ENCODE measurements at regions not wholly inside any gene's neighbourhood (a gene's known extent, or its start where the extent isn't known, plus 50 kb on each side); places are given as distances from the start of the nearest gene placed in this dataset.

- TF ChIP-seq CTCF (conservative IDR thresholded peaks at IDR 0.05; ENCODE audit: control insufficient read depth, insufficient read depth, low read depth, low read length), result no peak
- H3K4me3 ChIP-seq (ENCODE audit: control insufficient read depth, low read depth, low read length), result no peak overlapping the region
- DNase-seq (ENCODE audit: low read depth), result no peak
Measured at GRCh38 chr3:117080872-117081271, 371.3 kb downstream of the TUSC7 start.

- no peak overlapping the region for H3K4me3 ChIP-seq (ENCODE audit: control insufficient read depth, low read depth, low read length)
- no peak for DNase-seq (ENCODE audit: low read depth)
- no peak for TF ChIP-seq CTCF (conservative IDR thresholded peaks at IDR 0.05; ENCODE audit: control insufficient read depth, insufficient read depth, low read depth, low read length)
Measured at GRCh38 chr3:117084277-117084676, 374.7 kb downstream of the TUSC7 start.

GRCh38 chr3:117084739-117085270 lies 375.2 kb downstream of the TUSC7 start:
- H3K4me3 ChIP-seq (ENCODE audit: control insufficient read depth, low read depth, low read length), result no peak overlapping the region
- DNase-seq (ENCODE audit: low read depth), result peak; percentile 12
- no peak for TF ChIP-seq CTCF (conservative IDR thresholded peaks at IDR 0.05; ENCODE audit: control insufficient read depth, insufficient read depth, low read depth, low read length)

- H3K4me3 ChIP-seq (ENCODE audit: control insufficient read depth, low read depth, low read length), result no peak overlapping the region
- no peak for DNase-seq (ENCODE audit: low read depth)
- TF ChIP-seq CTCF (conservative IDR thresholded peaks at IDR 0.05; ENCODE audit: control insufficient read depth, insufficient read depth, low read depth, low read length), result no peak
Measured at GRCh38 chr3:117091676-117092075, 382.1 kb downstream of the TUSC7 start.

GRCh38 chr3:117096549-117096948 lies 387.0 kb downstream of the TUSC7 start:
- no peak overlapping the region for H3K4me3 ChIP-seq (ENCODE audit: control insufficient read depth, low read depth, low read length)
- no peak for TF ChIP-seq CTCF (conservative IDR thresholded peaks at IDR 0.05; ENCODE audit: control insufficient read depth, insufficient read depth, low read depth, low read length)
- no peak for DNase-seq (ENCODE audit: low read depth)

GRCh38 chr3:117097351-117097750 lies 387.8 kb downstream of the TUSC7 start:
- no peak overlapping the region for H3K4me3 ChIP-seq (ENCODE audit: control insufficient read depth, low read depth, low read length)
- no peak for TF ChIP-seq CTCF (conservative IDR thresholded peaks at IDR 0.05; ENCODE audit: control insufficient read depth, insufficient read depth, low read depth, low read length)
- DNase-seq (ENCODE audit: low read depth), result peak; percentile 57

- TF ChIP-seq CTCF (conservative IDR thresholded peaks at IDR 0.05; ENCODE audit: control insufficient read depth, insufficient read depth, low read depth, low read length), result no peak
- DNase-seq (ENCODE audit: low read depth), result peak; percentile 48
- no peak overlapping the region for H3K4me3 ChIP-seq (ENCODE audit: control insufficient read depth, low read depth, low read length)
Measured at GRCh38 chr3:117101697-117102096, 392.1 kb downstream of the TUSC7 start.

All from fibroblast of mammary gland (primary cell).